Skeletal muscle tissue (tissue), 3 donors: ENCODE measurements at regions not wholly inside any gene's neighbourhood (a gene's known extent, or its start where the extent isn't known, plus 50 kb on each side); places are given as distances from the start of the nearest gene placed in this dataset.

Experiments used
- H3K27ac ChIP-seq: one replicate; pipeline ENCODE4 v1.7.0; 2013; ENCODE audit warnings: mild to moderate bottlenecking, low read depth, low read length, inconsistent platforms
- H3K27me3 ChIP-seq, 3 donors: one replicate each; pipeline ENCODE4 v1.7.0; 2013; ENCODE audit warnings: low read length in 3 of 3; ENCODE audit not compliant: control insufficient read depth in 3 of 3, insufficient read depth in 3 of 3
- H3K36me3 ChIP-seq, 3 donors: one replicate each; pipeline ENCODE4 v1.7.0; 2013; ENCODE audit warnings: low read length in 3 of 3; ENCODE audit not compliant: control insufficient read depth in 3 of 3, insufficient read depth in 3 of 3
- H3K4me1 ChIP-seq, 3 donors: one replicate each; pipeline ENCODE4 v1.7.0; 2013; ENCODE audit warnings: low read length in 3 of 3, mild to moderate bottlenecking in 3 of 3; ENCODE audit not compliant: control insufficient read depth in 3 of 3, insufficient read depth in 3 of 3
- H3K4me3 ChIP-seq, 3 donors: one replicate each; pipeline ENCODE4 v1.7.0; 2013; ENCODE audit warnings: low read length in 3 of 3
- H3K9ac ChIP-seq, 3 donors: one replicate each; pipeline ENCODE4 v1.7.0; 2013; ENCODE audit warnings: low read length in 3 of 3, mild to moderate bottlenecking in 3 of 3, moderate library complexity in 2 of 3, low read depth in 1 of 3
- H3K9me3 ChIP-seq, 3 donors: one replicate each; pipeline ENCODE4 v1.7.0; 2013; ENCODE audit warnings: low read length in 3 of 3; ENCODE audit not compliant: control insufficient read depth in 3 of 3
- donor health status: Osteomylitis.

DNA sequence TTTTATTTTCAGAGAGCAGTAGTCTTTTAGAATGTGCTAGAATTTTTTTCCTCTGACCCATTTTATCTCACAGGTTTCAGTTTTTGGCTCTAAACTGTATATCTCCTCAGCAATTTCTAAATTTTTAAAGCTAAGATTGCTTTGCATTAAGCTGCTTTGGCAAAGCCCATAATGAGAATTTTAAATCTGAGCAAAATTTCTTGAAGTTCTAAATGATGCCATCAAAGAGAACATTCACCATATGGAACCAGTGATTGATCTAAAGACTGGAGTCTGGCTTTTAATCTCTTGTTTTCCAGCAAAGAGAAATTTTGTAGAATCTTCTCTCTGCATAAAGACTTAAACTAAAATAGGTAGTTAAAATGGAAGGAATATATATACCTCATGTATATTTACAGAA lies 313.6 kb downstream of the TBC1D32 start:
- Histone ChIP-seq H3K27ac (no peak overlapping the region), H3K36me3 (no peaks in the 10 kb centered on the region), H3K4me1 (no peaks in the 10 kb centered on the region), H3K9ac (no peak overlapping the region), H3K9me3 (no peaks in the 10 kb centered on the region), H3K4me3 (no peak overlapping the region), H3K27me3 (no peaks in the 10 kb centered on the region)

DNA sequence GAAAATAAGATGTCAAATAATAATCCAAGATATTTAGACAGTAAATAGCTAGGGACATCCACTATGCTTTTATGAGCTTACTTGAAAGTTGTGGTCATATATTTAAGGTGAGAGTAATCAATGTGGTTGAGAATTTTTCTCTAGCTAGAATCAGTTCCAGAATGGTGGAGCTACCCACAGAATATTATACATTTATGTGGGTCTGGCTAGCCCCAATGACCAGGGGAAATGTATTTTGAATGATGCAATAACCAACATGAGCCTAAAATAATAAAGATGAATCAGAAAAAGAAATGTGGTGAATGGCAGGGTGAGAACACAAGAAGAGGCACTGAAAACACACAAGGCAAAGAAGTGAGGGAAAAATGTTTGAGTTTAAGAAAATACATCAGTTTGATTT lies 325.7 kb downstream of the TBC1D32 start:
- no peaks in the 10 kb centered on the region for H3K27me3 ChIP-seq
- no peak overlapping the region for H3K27ac ChIP-seq
- no peak overlapping the region for H3K4me3 ChIP-seq
- no peaks in the 10 kb centered on the region for H3K36me3 ChIP-seq
- no peaks in the 10 kb centered on the region for H3K4me1 ChIP-seq
- H3K9me3 ChIP-seq, result no peaks in the 10 kb centered on the region
- H3K9ac ChIP-seq, result no peak overlapping the region

- no peaks in the 10 kb centered on the region for H3K27me3 ChIP-seq
- H3K4me3 ChIP-seq, result no peak overlapping the region
- H3K4me1 ChIP-seq, result no peaks in the 10 kb centered on the region
- H3K9ac ChIP-seq, result no peak overlapping the region
- no peaks in the 10 kb centered on the region for H3K36me3 ChIP-seq
- no peak overlapping the region for H3K27ac ChIP-seq
- no peaks in the 10 kb centered on the region for H3K9me3 ChIP-seq
Observed at GRCh38 chr6:121006024-121006423, 328.3 kb downstream of the TBC1D32 start.

- no peaks in the 10 kb centered on the region for H3K4me1 ChIP-seq
- H3K27me3 ChIP-seq, result no peaks in the 10 kb centered on the region
- no peak overlapping the region for H3K9ac ChIP-seq
- H3K9me3 ChIP-seq, result no peaks in the 10 kb centered on the region
- H3K36me3 ChIP-seq, result no peaks in the 10 kb centered on the region
- no peak overlapping the region for H3K27ac ChIP-seq
- no peak overlapping the region for H3K4me3 ChIP-seq
Observed at GRCh38 chr6:121000381-121000780, 333.9 kb downstream of the TBC1D32 start.

- no peaks in the 10 kb centered on the region for H3K4me1 ChIP-seq
- H3K27ac ChIP-seq, result no peak overlapping the region
- H3K9me3 ChIP-seq, result no peaks in the 10 kb centered on the region
- H3K27me3 ChIP-seq, result no peaks in the 10 kb centered on the region
- H3K36me3 ChIP-seq, result no peaks in the 10 kb centered on the region
- H3K4me3 ChIP-seq, result no peak overlapping the region
- H3K9ac ChIP-seq, result no peak overlapping the region
Observed at GRCh38 chr6:120996340-120996739, 337.9 kb downstream of the TBC1D32 start.

- H3K4me1 ChIP-seq, result no peaks in the 10 kb centered on the region
- no peaks in the 10 kb centered on the region for H3K9me3 ChIP-seq
- H3K9ac ChIP-seq, result no peak overlapping the region
- H3K27me3 ChIP-seq, result no peaks in the 10 kb centered on the region
- H3K27ac ChIP-seq, result no peak overlapping the region
- no peaks in the 10 kb centered on the region for H3K36me3 ChIP-seq
- H3K4me3 ChIP-seq, result no peak overlapping the region
Observed at GRCh38 chr6:120994573-120994967, 339.7 kb downstream of the TBC1D32 start.

DNA sequence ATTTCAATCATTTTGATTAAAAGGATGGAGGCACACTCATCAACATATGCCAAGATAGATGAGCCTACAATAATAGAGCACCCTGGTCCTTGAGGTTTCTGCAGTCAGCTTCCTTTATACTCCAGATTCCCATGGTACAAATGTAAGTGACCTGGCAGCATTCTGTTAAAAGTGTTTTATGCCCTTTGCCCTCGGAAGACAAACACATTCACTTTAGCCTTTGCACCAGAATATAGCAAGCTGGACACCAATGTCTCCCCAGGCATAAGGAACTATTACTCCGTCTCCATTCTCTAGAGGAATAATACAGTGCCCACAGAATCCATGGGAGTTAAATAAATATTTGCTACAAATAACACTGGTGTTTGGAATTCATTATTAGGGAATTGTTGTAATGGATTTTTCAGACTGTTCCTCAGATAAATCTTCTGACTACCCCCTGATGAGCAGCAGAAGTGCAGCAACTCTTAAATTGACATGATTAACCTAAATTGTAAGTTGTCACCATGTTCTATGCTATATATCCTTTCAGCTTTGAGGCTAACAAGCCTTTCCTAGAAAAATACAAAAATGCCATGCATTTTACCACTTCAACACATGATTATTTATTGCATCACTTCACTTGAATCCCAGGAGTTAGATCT lies 340.2 kb downstream of the TBC1D32 start:
- Histone ChIP-seq H3K36me3 (no peaks in the 10 kb centered on the region), H3K4me3 (no peak overlapping the region), H3K4me1 (no peaks in the 10 kb centered on the region), H3K9me3 (no peaks in the 10 kb centered on the region), H3K9ac (no peak overlapping the region), H3K27me3 (no peaks in the 10 kb centered on the region), H3K27ac (no peak overlapping the region)

DNA sequence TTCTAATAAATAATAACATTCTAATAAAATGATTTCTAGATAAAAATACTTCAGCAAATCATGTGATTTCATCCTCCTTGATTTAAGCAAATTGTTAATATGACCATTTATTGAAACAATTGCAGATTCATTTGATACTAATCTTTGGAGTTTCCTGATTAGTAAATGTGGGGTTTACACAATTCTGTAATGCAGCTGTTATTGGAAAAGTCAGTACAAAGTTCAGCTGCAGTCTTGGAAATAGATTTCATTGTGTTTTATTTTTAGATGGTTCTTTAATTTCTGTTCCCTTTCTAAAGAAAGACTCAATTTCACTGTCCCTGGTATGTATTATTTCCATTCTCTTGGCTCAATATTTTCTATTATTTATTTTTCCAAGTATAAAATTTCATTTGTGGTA lies 342.0 kb downstream of the TBC1D32 start:
- H3K36me3 ChIP-seq, result no peaks in the 10 kb centered on the region
- no peaks in the 10 kb centered on the region for H3K9me3 ChIP-seq
- no peak overlapping the region for H3K27ac ChIP-seq
- H3K4me3 ChIP-seq, result no peak overlapping the region
- no peaks in the 10 kb centered on the region for H3K27me3 ChIP-seq
- no peak overlapping the region for H3K9ac ChIP-seq
- no peaks in the 10 kb centered on the region for H3K4me1 ChIP-seq

DNA sequence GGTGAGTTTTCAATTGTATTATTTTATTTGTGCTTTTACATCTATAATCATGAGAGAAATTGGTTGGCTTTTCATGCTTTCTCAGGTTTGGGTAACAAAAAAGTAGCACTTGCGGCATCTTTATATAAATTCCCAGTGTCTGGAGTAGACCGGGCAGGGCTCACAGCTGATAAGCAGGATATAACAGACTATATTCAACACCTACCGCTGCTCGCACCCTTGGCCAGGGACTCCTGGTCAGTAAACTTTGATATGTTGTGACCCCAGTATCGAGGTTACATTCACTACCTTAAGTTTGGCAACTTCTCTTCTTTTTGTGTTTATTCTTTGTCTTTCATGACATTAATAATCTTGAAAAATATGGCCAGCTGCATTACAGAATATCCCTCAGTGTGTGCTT lies 343.4 kb downstream of the TBC1D32 start:
- H3K36me3 ChIP-seq, result no peaks in the 10 kb centered on the region
- H3K27ac ChIP-seq, result no peak overlapping the region
- no peaks in the 10 kb centered on the region for H3K4me1 ChIP-seq
- no peak overlapping the region for H3K9ac ChIP-seq
- no peak overlapping the region for H3K4me3 ChIP-seq
- no peaks in the 10 kb centered on the region for H3K27me3 ChIP-seq
- H3K9me3 ChIP-seq, result no peaks in the 10 kb centered on the region

- Histone ChIP-seq H3K4me1 (no peaks in the 10 kb centered on the region), H3K27ac (no peak overlapping the region), H3K27me3 (no peaks in the 10 kb centered on the region), H3K9ac (no peak overlapping the region), H3K36me3 (no peaks in the 10 kb centered on the region), H3K9me3 (no peaks in the 10 kb centered on the region), H3K4me3 (no peak overlapping the region)
Observed at GRCh38 chr6:120981835-120982234, 352.4 kb downstream of the TBC1D32 start.

DNA sequence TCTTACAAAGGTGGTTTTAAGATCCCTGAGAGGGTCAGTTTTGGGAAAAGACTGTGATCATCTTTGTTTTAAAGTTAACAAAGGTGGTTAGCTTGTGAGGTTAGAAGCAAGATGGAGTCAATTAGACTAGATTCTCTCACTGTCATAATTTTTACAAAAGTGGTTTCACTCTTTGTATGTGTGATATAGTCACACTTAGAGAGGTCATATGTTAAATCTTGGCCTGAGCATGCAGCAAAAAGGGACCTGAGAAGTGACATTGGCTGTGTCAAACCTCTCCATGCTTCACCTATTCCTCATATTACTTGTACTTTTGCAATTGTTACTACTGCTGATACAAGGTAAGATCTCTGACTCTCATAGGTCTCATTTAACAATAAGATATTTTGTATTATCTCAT lies 368.0 kb downstream of the TBC1D32 start:
- Histone ChIP-seq H3K4me1 (no peaks in the 10 kb centered on the region), H3K27ac (no peak overlapping the region), H3K9me3 (no peaks in the 10 kb centered on the region), H3K27me3 (no peaks in the 10 kb centered on the region), H3K9ac (no peak overlapping the region), H3K36me3 (no peaks in the 10 kb centered on the region), H3K4me3 (no peak overlapping the region)
